Suprapubic skin (tissue), 4 donors: ENCODE measurements at regions not wholly inside any gene's neighbourhood (a gene's known extent, or its start where the extent isn't known, plus 50 kb on each side); places are given as distances from the start of the nearest gene placed in this dataset.

Source experiments
- DNase-seq, 2 donors: peaks; one replicate each; pipeline ENCODE4 v3.0.0-alpha.2; 2019; ENCODE audit warnings: low spot score in 2 of 2
- H3K27ac ChIP-seq: fragments of 200-600 bp; sonication (generic); one replicate; pipeline ENCODE4 v1.5.1; 2019
- H3K27me3 ChIP-seq: fragments of 200-600 bp; sonication (generic); one replicate; pipeline ENCODE4 v1.5.1; 2019
- H3K36me3 ChIP-seq: fragments of 200-600 bp; sonication (generic); one replicate; pipeline ENCODE4 v1.5.1; 2019
- H3K4me1 ChIP-seq: fragments of 200-600 bp; sonication (generic); one replicate; pipeline ENCODE4 v1.5.1; 2019
- H3K4me3 ChIP-seq: fragments of 200-600 bp; sonication (generic); one replicate; pipeline ENCODE4 v1.5.1; 2019; ENCODE audit warnings: mild to moderate bottlenecking
- H3K9me3 ChIP-seq: fragments of 200-600 bp; sonication (generic); one replicate; pipeline ENCODE4 v1.5.1; 2019
- CTCF ChIP-seq, 2 donors: fragments of 200-600 bp in 1 of 2; fragments of 450-650 bp in 1 of 2; sonication (generic) in 1 of 2; IDR thresholded peaks; one replicate each; pipeline ENCODE4 v1.5.1; 2016 to 2019; ENCODE audit warnings: antibody characterized with exemption in 2 of 2, mild to moderate bottlenecking in 1 of 2, moderate library complexity in 1 of 2
- EP300 ChIP-seq: sonication (generic); formaldehyde crosslinking; IDR thresholded peaks from one replicate; pipeline ENCODE4 v1.6.1; 2017; ENCODE audit warnings: antibody characterized with exemption
- POLR2A ChIP-seq, 2 donors: fragments of 450-650 bp; IDR thresholded peaks; one replicate each; pipeline ENCODE4 v1.6.1; 2017; ENCODE audit warnings: antibody characterized with exemption in 2 of 2, mild to moderate bottlenecking in 2 of 2, moderate library complexity in 2 of 2
- POLR2AphosphoS5 ChIP-seq, 3 donors: sonication (generic); formaldehyde crosslinking; IDR thresholded peaks; one replicate each; pipeline ENCODE4 v1.6.1; 2017; ENCODE audit warnings: antibody characterized with exemption in 3 of 3
- WGBS: methylation state at CpG from one replicate; pipeline ENCODE4 v1.1.5; 2018; 5-methylcytosine and 5-hydroxymethylcytosine counted together

GRCh38 chr7:88647825-88648224 lies 111.7 kb upstream of the ZNF804B start:
- 62% methylated on average over 2 of the region's 2 CpGs for whole genome bisulfite sequencing

GRCh38 chr7:88638583-88638982 lies 120.9 kb upstream of the ZNF804B start:
- no peak for DNase-seq
- WGBS: 89% methylated on average over 6 of the region's 6 CpGs
- H3K4me3 ChIP-seq: no peak overlapping the region
- no peaks in the 10 kb centered on the region for H3K4me1 ChIP-seq
- no peaks in the 10 kb centered on the region for H3K36me3 ChIP-seq
- TF ChIP-seq POLR2AphosphoS5 (IDR thresholded peaks at IDR 0.05): no peak
- no peak for TF ChIP-seq POLR2A (IDR thresholded peaks at IDR 0.05)
- TF ChIP-seq EP300: no peak
- no peak for TF ChIP-seq CTCF (IDR thresholded peaks at IDR 0.05)
- no peak overlapping the region for H3K27ac ChIP-seq
- no peaks in the 10 kb centered on the region for H3K9me3 ChIP-seq
- H3K27me3 ChIP-seq: no peaks in the 10 kb centered on the region

More at GRCh38 chr7:88647825-88648224, 111.7 kb upstream of the ZNF804B start:
- no peaks in the 10 kb centered on the region for H3K27me3 ChIP-seq
- no peak for DNase-seq
- H3K27ac ChIP-seq: no peak overlapping the region
- H3K9me3 ChIP-seq: peaks cover 9% of the 10 kb centered on the region
- no peak overlapping the region for H3K4me3 ChIP-seq
- no peaks in the 10 kb centered on the region for H3K4me1 ChIP-seq
- H3K36me3 ChIP-seq: no peaks in the 10 kb centered on the region
- TF ChIP-seq CTCF (IDR thresholded peaks at IDR 0.05) (no peak), POLR2AphosphoS5 (IDR thresholded peaks at IDR 0.05) (no peak), EP300 (no peak), POLR2A (IDR thresholded peaks at IDR 0.05) (no peak)

GRCh38 chr7:88637795-88638194 lies 121.7 kb upstream of the ZNF804B start:
- Histone ChIP-seq H3K36me3 (no peaks in the 10 kb centered on the region), H3K27me3 (no peaks in the 10 kb centered on the region), H3K9me3 (no peaks in the 10 kb centered on the region), H3K4me3 (no peak overlapping the region), H3K27ac (no peak overlapping the region), H3K4me1 (no peaks in the 10 kb centered on the region)
- no peak for DNase-seq
- TF ChIP-seq POLR2AphosphoS5 (IDR thresholded peaks at IDR 0.05): no peak
- no peak for TF ChIP-seq EP300
- no peak for TF ChIP-seq POLR2A (IDR thresholded peaks at IDR 0.05)
- no peak for TF ChIP-seq CTCF (IDR thresholded peaks at IDR 0.05)

GRCh38 chr7:88635149-88635548 lies 124.4 kb upstream of the ZNF804B start:
- 68% methylated on average over 1 of the region's 1 CpG for WGBS
- Histone ChIP-seq H3K9me3 (no peaks in the 10 kb centered on the region), H3K4me1 (no peaks in the 10 kb centered on the region), H3K27me3 (no peaks in the 10 kb centered on the region), H3K36me3 (no peaks in the 10 kb centered on the region), H3K4me3 (no peak overlapping the region), H3K27ac (no peak overlapping the region)
- TF ChIP-seq POLR2AphosphoS5 (IDR thresholded peaks at IDR 0.05) (no peak), CTCF (IDR thresholded peaks at IDR 0.05) (no peak), EP300 (no peak), POLR2A (IDR thresholded peaks at IDR 0.05) (no peak)
- DNase-seq: no peak

GRCh38 chr7:88629559-88629958 lies 129.9 kb upstream of the ZNF804B start:
- H3K27ac ChIP-seq: no peak overlapping the region
- 90% methylated on average over 1 of the region's 1 CpG for WGBS
- TF ChIP-seq CTCF (IDR thresholded peaks at IDR 0.05) (no peak), POLR2A (IDR thresholded peaks at IDR 0.05) (no peak), POLR2AphosphoS5 (IDR thresholded peaks at IDR 0.05) (no peak), EP300 (no peak)
- H3K4me1 ChIP-seq: no peaks in the 10 kb centered on the region
- no peak overlapping the region for H3K4me3 ChIP-seq
- H3K9me3 ChIP-seq: no peaks in the 10 kb centered on the region
- no peak for DNase-seq
- no peaks in the 10 kb centered on the region for H3K27me3 ChIP-seq
- no peaks in the 10 kb centered on the region for H3K36me3 ChIP-seq
